SIG-M5 (cell line): ENCODE measurements at regions not wholly inside any gene's neighbourhood (a gene's known extent, or its start where the extent isn't known, plus 50 kb on each side); places are given as distances from the start of the nearest gene placed in this dataset.
"Not testable (repeated sequence)": the region's sequence is repeated elsewhere in the genome, so short reads cannot be mapped to it uniquely, and the experiment has no call there.

Experiments
- DNase-seq: peaks from one replicate; lab custom pipeline; 2025; lab: John Stamatoyannopoulos, UW

DNA sequence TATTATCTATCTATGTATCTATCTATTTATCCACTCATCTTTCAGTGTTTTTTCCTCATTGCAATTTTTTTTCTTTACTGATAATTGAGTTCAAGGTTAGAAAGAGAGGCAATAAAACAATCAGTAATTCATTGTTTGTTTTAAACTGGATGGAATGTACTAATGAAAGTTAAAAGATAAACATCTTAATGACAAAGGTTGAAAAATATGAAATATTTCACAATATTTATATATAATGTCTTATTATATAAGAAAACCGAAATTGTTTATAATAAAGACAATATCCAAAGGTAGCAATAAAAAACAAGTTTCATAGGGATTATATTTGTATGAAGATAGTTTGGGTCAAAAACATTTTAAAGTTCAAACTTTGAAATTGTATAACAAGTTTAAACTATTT is 1015.5 kb upstream of the MIR17HG start:
- DNase-seq, result no peak

DNA sequence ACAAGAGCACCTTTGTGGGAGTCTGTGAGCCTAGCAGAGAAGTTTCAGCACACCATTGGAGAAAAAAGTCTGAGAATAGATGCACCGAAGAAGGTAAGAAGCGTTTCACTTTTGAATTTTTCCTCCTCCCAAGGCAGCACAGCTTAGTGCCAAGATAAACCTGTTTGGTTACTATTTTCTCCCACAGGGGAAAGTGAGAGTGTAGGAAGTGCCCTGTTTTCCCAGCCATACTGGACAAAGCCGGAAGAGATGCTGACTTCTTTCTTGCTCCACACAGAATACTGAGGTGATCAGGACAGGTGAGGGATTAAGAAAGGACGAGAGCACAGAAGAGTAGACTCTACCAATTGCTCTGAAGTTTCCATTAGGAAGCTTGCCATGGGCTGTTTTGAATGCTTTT is 1011.0 kb upstream of the MIR17HG start:
- DNase-seq, result no peak

DNA sequence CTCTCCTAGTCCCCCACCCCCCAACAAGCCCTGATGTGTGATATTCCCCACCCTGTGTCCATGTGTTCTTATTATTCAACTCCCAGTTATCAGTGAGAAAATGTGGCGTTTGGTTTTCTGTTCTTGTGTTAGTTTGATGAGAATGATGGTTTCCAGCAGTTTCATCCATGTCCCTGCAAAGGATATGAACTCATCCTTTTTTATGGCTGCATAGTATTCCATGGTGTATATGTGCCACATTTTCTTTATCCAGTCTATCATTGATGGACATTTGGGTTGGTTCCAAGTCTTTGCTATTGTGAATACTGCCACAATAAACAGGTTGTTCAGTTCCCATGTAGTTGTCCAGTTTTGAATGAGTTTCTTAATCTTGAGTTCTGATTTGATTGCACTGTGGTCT is 1006.1 kb upstream of the MIR17HG start:
- not testable (repeated sequence) for DNase-seq

DNA sequence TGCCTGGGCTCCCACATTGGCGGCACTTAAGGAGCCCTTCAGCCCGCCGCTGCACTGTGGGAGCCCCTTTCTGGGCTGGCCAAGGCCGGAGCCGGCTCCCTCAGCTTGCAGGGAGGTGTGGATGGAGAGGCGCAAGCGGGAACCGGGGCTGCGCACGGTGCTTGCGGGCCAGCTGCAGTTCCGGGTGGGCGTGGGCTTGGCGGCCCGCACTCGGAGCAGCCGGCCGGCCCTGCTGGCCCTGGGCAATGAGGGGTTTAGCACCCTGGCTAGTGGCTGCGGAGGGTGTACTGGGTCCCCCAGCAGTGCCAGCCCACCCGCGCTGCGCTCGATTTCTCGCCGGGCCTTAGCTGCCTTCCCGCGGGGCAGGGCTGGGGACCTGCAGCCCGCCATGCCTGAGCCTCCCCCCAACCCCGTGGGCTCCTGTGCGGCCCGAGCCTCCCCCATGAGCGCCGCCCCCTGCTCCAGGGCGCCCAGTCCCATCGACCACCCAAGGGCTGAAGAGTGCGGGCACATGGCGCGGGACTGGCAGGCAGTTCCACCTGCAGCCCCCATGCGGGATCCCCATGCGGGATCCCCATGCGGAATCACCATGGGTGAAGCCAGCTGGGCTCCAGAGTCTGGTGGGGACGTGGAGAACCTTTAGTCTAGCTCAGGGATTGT is 998.9 kb upstream of the MIR17HG start:
- DNase-seq, result not testable (repeated sequence)

DNA sequence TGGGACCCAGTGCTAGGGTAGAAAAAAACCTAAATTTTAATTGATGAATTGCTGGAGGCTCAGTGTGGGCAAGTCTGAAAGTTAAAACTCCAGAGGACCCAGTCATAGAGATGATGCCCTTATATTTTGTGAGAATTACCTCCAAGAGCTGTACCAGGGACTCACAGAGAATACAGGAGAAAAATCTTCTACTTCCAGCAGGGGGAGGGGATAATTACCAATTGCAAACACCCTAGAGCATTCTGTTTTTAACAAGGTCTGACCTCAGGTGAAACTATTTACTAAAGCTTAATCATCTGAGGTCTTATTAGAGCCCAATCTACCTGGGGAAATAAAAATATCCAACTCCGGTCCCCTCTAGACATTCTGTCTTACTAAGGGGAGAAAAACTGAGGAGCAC is 994.7 kb upstream of the MIR17HG start:
- DNase-seq, result no peak

DNA sequence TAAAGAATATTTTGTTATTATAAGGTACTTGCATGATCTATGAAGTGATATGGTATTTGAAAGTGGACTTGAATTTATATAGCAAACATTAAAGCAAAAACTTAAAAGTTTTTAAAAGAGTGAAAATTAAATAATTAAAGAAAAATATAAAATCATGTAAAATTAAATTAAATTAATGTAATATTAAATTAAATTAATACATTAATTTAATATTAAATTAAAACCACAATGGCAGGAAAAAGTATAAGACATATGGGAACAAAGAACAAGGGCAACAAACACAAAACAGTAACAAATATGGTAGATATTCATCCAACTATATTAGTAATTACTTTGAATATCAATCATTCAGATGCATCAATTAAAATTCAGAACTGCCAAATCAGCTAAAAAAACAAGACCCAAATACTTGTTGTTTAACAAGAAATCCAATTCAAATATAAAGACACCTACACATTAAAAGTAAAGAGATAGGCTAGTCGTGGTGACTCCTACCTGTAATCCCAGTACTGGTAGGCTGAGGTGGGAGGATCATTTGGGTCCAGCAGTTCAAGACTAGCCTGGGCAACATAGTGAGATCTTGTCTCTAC is 992.2 kb upstream of the MIR17HG start:
- DNase-seq, result no peak

DNA sequence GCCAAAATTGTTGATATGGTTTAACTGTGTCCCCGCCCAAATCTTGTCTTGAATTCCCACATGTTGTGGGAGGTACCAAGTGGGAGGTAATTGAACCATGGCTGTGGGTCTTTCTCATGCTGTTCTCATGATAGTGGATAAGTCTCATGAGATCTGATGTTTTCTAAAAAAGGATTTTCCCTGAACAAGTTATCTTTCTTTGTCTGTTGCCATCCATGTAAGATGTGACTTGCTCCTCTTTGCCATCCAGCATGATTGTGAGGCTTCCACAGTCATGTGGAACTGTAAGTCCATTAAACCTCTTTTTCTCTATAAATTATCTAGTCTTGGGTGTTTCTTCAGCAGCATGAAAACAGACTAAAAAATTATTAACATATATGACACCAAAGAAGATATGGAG is 986.7 kb upstream of the MIR17HG start:
- DNase-seq, result no peak

DNA sequence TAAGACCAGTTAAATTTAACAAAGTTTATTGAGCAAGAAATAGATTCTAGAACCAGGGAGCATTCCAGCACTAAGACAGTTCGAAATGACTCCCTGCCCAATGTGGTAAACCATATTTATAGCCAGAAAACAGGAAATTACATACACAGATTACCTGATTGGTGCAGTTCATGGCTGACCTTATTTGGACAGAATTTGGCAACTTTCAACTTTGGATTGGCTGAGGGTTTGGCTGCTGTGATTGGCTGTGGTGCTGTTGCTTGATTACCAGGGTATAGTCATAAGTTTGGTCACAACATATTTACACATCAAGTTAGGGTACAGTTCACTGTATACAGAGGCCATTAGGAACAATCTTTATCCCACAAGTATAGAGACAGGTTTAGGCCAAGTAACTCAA is 984.8 kb upstream of the MIR17HG start:
- no peak for DNase-seq

DNA sequence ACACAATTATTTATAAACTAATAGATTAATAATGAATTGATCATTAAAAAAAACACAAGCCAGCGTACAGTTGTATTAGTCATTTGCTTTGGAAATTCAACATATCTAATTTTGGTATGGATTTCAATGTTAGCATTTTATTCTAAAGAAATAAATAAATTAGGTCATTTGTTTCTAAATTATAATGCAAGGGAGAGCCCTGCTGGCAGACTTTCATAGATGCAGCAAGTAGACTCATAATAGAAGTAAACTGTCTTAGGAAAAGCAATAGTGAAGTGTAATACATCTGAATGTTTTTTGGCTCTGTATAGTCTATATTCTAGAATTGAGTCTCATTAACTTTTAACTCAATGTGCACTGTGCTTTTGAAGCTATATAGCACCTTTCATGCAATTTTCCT is 982.4 kb upstream of the MIR17HG start:
- no peak for DNase-seq

DNA sequence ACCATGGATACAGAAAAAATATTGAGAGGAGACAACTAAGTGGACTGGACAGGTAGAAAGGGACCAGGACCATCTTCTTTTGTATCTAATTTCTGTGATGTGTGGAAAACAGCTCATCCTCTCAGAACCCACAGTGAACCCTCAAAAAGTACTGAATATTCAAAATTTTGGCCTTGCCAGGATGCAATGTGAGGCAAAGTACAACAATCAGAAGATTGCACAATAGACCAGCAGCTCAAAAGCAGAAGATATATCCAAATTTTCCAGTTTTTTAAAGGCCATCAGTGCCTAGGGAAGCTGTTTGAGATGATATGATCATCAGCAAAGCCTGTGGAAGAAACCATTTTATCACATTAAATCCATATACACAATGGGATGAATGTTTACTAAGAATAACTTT is 973.3 kb upstream of the MIR17HG start:
- no peak for DNase-seq

DNA sequence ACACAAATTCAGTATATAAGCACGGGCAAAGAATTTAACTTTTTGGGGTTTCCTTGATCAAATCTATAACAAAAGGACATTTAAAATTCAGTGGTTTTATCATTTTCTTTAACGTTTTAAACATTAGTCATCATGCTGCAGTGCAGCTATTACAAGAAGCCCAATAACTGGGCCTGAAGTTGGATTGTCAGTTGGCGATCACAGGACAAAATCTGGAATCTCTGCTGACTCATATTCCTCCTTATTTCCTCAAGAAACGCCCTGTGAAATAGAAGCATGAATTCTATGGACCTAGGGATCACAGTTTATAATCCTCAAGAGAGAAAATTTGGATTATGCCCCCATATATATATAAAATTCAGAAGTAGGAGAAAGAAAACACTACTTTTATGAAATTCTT is 971.6 kb upstream of the MIR17HG start:
- no peak for DNase-seq

DNA sequence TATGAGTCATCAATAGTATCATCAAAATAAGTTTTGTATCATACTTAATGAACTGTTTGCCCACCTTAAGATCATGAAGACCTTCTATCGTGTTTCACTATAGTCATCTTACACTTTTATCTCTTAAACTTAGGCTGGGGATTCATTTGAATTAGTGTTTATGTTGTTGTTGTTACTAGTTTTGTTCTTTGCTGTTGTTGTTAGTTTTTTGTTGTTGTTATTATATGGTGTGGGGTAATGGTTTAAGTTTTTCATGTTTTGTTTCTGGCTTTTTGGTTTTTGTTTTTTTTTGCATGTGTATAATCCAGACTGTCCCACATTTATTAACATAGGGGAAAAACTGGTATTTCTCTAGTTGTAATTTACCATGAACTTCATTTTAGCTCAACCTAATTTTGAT is 965.1 kb upstream of the MIR17HG start:
- DNase-seq, result no peak

DNA sequence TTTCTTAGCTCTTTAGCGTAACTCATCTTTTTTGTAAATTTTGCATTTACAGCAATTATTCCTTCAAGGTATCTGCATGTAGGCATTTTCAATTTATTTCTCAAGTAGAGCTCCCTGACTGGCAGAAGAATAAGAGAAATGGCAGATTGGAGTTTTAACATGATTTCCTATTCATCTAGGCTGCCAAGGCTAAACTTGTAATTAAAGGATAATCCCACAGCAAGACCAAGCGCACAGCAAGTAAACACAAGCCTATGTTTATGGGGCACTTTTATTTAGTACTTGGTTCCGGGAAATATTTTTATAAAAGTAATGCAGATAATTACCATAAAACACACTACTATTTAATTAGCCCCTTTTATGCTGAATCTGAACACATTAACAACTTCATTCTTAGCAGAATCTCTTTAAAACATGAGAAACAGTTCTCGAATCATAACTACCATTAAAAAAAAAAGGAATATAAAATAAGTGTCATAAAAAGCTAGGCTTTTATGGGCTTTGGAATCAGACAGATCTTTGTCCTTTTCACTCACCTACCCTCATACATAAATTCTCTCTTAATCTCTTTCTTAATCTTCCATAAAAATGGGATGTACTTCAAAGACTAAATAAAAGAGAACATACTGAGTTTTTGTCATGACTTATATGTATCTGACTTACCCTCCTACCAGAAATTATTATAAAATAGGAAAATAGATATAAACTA is 961.6 kb upstream of the MIR17HG start:
- DNase-seq, result no peak

DNA sequence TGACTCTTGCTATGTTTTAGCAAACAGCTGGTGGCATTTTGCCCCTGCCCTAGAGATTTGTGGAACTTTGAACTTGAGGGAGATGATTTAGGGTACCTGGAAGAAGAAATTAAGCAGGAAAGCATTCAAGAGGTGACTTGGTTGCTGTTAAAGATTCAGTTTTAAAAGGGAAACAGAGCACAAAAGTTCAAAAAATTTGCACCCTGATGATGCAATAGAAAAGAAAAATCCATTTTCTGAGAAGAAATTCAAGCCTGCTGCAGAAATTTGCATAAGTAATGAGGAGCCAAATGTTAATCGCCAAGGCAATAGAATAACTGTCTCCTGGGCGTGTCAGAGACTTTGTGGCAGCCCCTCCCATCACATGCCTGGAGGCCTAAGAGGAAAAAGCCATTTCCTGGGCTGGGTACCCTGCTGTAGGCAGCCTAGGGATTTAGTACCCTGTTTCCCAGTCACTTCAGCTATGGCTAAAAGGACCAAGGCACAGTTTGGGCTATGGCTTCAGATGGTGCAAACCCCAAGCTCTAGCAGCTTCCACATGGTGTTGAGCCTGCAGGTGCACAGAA is 958.5 kb upstream of the MIR17HG start:
- DNase-seq, result no peak

DNA sequence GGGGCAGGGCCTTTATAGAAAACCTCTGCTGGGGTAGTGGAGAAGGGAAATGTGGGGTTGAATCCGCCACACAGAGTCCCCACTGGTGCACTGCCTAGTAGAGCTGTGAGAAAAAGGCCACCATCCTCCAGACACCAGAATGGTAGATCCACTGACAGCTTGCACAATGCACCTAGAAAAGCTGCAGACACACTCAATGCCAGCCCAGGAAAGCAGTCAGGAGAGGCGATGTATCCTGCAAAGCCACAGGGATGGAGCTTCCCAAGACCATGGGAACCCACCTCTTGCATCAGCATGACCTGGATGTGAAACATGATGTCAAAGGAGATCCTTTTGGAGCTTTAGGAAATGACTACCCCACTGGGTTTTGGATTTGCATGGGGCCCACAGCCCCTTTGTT is 958.0 kb upstream of the MIR17HG start:
- DNase-seq, result no peak

DNA sequence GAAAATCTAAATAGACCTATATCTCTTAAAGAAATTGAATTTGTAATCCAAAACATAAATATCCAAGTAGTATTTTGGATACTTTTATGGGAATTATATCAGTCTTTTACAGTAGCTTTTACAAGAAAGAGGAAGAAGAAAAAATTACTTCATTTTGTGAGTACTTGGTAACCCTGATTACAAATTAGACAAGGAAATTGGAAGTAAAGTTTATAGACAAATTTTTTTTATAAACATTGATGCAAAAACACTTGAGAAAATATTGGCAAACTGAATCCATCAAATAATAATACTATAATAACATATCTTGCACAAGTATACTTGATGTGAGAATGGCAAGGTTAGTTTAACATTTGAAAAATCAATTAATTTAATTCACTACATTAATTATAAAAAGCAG is 954.1 kb upstream of the MIR17HG start:
- DNase-seq, result no peak

DNA sequence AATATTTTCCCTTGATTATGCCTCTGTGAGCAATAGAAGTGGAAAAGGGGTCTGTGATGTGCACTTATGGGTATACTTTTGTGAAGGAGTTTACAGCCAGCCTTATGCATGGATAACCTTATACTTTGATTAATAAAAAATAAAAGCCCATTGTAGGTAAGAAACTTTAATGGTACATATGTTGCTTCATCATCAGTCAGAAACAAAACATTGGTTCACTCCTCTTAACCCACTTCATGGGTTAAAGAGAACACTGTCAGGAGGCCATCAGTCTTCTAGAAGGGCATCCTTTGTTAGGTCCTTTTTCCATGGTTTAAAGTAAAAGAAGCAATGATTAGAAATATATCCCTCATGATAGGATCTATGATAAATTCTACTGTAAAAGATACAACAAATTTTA is 952.1 kb upstream of the MIR17HG start:
- DNase-seq, result no peak

DNA sequence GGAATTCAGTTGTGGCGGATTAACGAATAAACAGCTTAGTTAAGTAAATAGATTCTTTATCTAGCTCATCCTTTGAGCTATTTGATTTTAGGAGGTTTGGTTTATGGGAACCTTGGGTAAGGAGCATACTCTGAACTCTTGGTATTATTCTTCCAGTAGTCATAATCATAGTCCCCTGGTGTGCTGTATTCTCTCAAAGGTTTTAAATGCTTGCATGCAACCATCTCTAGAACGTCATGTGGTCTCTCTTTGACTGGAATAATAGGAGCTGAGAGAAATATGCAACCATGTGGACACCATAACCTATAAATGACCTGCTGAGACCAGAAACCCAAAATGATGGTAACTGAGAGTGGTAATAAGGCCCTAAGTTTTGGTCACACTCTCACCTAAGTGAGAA is 951.6 kb upstream of the MIR17HG start:
- DNase-seq, result no peak

DNA sequence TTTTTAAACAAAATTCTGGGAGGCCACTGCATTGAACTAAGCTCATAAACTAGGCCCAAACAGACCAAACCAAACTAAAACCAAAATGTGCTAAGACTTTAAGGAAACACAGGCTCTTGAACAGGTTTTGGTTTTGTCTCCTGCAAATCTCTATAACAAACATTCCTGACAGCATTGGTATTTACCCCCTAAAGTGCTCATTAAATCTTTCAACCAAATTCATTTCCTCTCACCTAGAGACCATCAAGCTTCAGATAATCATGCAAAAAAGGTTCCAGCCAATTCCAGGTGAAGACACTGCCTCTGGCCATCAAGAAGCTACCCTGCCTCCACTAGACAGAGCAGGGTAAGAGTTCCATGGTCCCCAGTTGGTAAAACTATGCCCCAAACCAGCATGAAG is 951.2 kb upstream of the MIR17HG start:
- DNase-seq, result no peak

DNA sequence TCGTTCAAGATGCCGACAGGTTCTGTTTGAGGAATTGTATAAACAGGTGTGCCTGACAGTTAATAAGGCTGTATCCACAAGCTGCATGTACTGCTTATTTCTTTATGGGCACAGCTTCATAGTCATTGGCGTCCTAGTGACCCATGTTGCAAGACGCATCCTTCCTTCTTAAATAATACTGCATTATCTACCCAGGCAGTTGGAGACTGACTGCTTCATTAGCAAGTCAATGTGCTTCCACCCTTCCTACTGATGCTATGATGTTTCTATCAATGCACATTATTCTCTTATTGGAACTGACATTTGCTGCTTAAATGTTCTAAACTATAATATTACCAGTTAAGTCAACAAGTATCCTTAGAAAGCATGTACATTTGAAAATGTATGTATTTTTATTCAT is 950.0 kb upstream of the MIR17HG start:
- no peak for DNase-seq

DNA sequence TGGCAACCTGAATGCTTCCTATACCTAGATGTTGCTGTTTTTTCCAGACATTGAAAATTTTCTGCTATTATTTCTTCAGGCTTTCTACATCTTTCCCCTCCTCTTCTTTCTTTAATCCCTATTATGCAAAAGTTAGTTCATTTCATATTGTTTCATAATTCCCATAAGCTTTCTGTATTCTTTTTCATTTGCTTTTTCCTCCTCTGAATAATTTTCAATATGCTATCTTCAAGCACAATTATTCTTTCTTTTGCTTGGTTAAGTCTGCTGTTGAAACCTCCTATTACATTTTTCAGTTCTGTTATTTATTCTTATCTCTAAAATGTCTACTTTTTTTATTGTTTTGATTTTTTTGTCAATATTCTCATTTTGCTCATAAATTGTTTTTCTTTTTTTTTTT is 947.1 kb upstream of the MIR17HG start:
- DNase-seq, result no peak

DNA sequence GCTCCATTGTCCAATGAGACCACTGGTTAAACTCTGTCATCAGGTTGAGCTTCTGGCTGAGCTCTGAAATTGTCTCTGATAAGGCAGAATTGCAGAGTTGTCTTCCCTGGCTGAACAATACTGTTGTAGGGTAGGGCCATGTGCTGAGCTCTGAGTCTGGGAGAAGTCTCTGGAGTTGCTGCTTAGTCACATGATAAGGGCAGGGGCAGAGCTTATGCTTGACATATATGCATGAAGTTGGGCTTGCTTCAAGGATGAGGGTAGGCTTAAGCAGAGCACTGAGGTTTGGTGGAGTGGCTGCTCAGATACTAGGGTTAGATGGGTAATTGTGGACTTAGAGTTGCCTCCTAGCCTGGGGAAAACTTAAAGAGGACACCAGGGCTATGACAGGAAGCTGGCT is 946.3 kb upstream of the MIR17HG start:
- no peak for DNase-seq

DNA sequence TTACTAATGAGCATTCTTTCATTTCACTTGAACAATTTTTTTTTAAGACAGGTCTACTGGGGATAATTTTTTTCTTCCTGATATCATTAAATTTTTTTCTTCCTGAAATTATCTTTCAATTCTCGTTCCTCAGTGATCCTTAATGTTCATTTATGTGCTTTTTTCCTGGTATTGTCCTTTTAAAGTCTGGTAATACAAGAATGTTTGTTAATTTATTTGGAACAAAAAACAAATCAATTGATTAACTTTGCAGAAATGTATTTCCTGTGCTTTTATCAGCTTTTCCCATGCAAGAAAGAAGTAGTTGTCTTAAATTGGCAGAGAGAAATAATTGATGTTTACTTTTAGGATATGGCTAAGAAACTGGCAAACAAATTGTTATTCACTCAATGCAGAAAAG is 945.4 kb upstream of the MIR17HG start:
- no peak for DNase-seq
